ENCODE measurements at regions not wholly inside any gene's neighbourhood (a gene's known extent, or its start where the extent isn't known, plus 50 kb on each side); places are given as distances from the start of the nearest gene placed in this dataset.

DNA sequence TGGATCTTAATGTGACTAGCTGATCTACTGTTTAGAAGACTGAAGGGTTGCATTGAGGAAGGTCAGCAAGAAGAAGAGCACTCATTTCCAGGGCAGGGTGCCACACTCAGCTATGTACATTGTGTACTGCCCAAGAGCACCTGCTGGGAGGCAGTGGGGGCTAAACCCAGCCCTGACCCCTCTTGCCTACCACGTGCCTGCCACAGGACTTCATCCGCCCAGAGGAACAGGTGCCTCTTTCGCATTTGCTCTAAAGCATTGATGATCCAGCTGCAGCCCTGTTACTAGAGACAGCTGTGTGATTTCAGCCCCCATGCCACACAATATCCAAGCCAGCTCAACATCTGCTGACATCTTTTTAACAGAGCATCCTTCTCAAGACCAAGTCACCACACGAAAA, 341.8 kb downstream of the LMX1A start:
- TF ChIP-seq GABPA (tag; conservative IDR thresholded peaks at IDR 0.05; ENCODE audit: low read depth): no peak
- no peak for TF ChIP-seq SNRNP70 (optimal IDR thresholded peaks at IDR 0.05; ENCODE audit: low read depth, low read length)
- no peak for TF ChIP-seq STAG1 (CRISPR knock-in tag; IDR thresholded peaks at IDR 0.05; ENCODE audit: borderline replicate concordance)
- no peak for TF ChIP-seq SAFB2 (IDR thresholded peaks at IDR 0.05; ENCODE audit: borderline replicate concordance, low read depth, low read length, severe bottlenecking)
